ENCODE measurements at regions not wholly inside any gene's neighbourhood (a gene's known extent, or its start where the extent isn't known, plus 50 kb on each side); places are given as distances from the start of the nearest gene placed in this dataset.

DNA sequence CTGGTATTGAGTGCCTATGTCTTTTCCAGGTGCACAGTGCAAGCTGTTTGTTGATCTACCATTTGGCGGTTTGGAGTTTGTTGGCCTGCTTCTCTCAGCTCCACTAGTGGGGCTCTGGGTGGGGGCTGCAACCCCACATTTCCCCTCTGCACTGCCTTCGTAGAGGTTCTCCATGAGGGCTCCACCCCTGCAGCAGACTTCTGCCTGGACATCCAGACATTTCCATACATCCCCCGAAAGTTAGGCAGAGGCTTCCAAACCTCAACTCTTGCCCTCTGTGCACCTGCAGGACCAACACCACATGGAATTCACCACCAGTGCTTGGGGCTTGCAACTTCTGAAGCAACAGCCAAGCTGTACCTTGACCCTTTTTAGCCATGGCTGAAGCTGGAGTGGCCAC is 1024.1 kb downstream of the TMTC2 start:
- H3K27ac ChIP-seq (ENCODE audit: low read depth in 1 of 2, low read length in 2 of 2), result no peak overlapping the region
- H3K4me3 ChIP-seq (ENCODE audit: low read depth in 1 of 3, low read length in 3 of 3), result no peak overlapping the region
- H3K4me1 ChIP-seq (ENCODE audit: control insufficient read depth in 4 of 4, insufficient read depth in 4 of 4, low read length in 3 of 4), result no peaks in the 10 kb centered on the region
- no peaks in the 10 kb centered on the region for H3K36me3 ChIP-seq (ENCODE audit: control insufficient read depth in 4 of 4, insufficient read depth in 3 of 4, low read depth in 1 of 4, low read length in 3 of 4)
- 91% methylated on average over 3 of the region's 3 CpGs for WGBS
- peaks cover 0 to 8% (median 5%) of the 10 kb centered on the region in 4 donors for H3K9me3 ChIP-seq (ENCODE audit: control insufficient read depth in 4 of 4, low read length in 3 of 4)
- H3K27me3 ChIP-seq (ENCODE audit: control insufficient read depth in 4 of 4, insufficient read depth in 4 of 4, low read length in 3 of 4), result no peaks in the 10 kb centered on the region
- no peak overlapping the region for H3K9ac ChIP-seq (ENCODE audit: low read depth in 1 of 2, low read length in 2 of 2)
- no peak for TF ChIP-seq TAF1 (conservative IDR thresholded peaks at IDR 0.05)
- no peak for DNase-seq (ENCODE audit: low spot score)

DNA sequence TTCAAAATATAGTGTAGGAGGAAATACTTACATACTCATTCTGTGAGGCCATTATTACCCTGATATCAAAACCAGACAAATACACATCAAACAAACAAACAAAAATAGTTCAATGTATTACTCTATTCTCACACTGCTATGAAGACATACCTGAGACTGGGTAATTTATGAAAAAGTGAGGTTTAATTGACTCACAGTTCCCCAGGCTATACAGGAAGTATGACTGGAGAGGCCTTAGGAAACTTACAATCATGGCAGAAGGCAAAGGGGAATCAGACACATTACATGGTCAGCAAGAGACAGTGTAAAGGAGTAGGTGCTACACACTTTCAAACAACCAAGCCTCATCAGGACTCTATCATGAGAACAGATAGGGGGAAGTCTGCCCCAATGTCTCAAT is 1023.2 kb downstream of the TMTC2 start:
- H3K9me3 ChIP-seq (ENCODE audit: control insufficient read depth in 4 of 4, low read length in 3 of 4), result peaks cover 0 to 8% (median 5%) of the 10 kb centered on the region in 4 donors
- H3K4me1 ChIP-seq (ENCODE audit: control insufficient read depth in 4 of 4, insufficient read depth in 4 of 4, low read length in 3 of 4), result no peaks in the 10 kb centered on the region
- TF ChIP-seq YY1 (IDR thresholded peaks at IDR 0.05), result no peak
- TF ChIP-seq, protein P1, sequence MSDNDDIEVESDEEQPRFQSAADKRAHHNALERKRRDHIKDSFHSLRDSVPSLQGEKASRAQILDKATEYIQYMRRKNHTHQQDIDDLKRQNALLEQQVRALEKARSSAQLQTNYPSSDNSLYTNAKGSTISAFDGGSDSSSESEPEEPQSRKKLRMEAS (IDR thresholded peaks at IDR 0.05), result no peak
- TF ChIP-seq HNF4A (conservative IDR thresholded peaks at IDR 0.05), result no peak
- no peak for TF ChIP-seq EGR1 (IDR thresholded peaks at IDR 0.05; ENCODE audit: low read depth in 2 of 2)
- TF ChIP-seq, protein P2, sequence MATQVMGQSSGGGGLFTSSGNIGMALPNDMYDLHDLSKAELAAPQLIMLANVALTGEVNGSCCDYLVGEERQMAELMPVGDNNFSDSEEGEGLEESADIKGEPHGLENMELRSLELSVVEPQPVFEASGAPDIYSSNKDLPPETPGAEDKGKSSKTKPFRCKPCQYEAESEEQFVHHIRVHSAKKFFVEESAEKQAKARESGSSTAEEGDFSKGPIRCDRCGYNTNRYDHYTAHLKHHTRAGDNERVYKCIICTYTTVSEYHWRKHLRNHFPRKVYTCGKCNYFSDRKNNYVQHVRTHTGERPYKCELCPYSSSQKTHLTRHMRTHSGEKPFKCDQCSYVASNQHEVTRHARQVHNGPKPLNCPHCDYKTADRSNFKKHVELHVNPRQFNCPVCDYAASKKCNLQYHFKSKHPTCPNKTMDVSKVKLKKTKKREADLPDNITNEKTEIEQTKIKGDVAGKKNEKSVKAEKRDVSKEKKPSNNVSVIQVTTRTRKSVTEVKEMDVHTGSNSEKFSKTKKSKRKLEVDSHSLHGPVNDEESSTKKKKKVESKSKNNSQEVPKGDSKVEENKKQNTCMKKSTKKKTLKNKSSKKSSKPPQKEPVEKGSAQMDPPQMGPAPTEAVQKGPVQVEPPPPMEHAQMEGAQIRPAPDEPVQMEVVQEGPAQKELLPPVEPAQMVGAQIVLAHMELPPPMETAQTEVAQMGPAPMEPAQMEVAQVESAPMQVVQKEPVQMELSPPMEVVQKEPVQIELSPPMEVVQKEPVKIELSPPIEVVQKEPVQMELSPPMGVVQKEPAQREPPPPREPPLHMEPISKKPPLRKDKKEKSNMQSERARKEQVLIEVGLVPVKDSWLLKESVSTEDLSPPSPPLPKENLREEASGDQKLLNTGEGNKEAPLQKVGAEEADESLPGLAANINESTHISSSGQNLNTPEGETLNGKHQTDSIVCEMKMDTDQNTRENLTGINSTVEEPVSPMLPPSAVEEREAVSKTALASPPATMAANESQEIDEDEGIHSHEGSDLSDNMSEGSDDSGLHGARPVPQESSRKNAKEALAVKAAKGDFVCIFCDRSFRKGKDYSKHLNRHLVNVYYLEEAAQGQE (IDR thresholded peaks at IDR 0.05), result no peak
- no peak for TF ChIP-seq SP1 (IDR thresholded peaks at IDR 0.05)
- TF ChIP-seq, protein P3, sequence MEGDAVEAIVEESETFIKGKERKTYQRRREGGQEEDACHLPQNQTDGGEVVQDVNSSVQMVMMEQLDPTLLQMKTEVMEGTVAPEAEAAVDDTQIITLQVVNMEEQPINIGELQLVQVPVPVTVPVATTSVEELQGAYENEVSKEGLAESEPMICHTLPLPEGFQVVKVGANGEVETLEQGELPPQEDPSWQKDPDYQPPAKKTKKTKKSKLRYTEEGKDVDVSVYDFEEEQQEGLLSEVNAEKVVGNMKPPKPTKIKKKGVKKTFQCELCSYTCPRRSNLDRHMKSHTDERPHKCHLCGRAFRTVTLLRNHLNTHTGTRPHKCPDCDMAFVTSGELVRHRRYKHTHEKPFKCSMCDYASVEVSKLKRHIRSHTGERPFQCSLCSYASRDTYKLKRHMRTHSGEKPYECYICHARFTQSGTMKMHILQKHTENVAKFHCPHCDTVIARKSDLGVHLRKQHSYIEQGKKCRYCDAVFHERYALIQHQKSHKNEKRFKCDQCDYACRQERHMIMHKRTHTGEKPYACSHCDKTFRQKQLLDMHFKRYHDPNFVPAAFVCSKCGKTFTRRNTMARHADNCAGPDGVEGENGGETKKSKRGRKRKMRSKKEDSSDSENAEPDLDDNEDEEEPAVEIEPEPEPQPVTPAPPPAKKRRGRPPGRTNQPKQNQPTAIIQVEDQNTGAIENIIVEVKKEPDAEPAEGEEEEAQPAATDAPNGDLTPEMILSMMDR (IDR thresholded peaks at IDR 0.05; ENCODE audit: low read depth, low read length, missing input control), result no peak
- no peak for TF ChIP-seq TAF1 (conservative IDR thresholded peaks at IDR 0.05)
- TF ChIP-seq, protein P4, sequence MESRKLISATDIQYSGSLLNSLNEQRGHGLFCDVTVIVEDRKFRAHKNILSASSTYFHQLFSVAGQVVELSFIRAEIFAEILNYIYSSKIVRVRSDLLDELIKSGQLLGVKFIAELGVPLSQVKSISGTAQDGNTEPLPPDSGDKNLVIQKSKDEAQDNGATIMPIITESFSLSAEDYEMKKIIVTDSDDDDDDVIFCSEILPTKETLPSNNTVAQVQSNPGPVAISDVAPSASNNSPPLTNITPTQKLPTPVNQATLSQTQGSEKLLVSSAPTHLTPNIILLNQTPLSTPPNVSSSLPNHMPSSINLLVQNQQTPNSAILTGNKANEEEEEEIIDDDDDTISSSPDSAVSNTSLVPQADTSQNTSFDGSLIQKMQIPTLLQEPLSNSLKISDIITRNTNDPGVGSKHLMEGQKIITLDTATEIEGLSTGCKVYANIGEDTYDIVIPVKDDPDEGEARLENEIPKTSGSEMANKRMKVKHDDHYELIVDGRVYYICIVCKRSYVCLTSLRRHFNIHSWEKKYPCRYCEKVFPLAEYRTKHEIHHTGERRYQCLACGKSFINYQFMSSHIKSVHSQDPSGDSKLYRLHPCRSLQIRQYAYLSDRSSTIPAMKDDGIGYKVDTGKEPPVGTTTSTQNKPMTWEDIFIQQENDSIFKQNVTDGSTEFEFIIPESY (IDR thresholded peaks at IDR 0.05), result no peak
- TF ChIP-seq FOXA1 (IDR thresholded peaks at IDR 0.05), result no peak
- TF ChIP-seq HNF4G (IDR thresholded peaks at IDR 0.05), result no peak
- no peak for TF ChIP-seq RAD21 (IDR thresholded peaks at IDR 0.05)
- no peak for TF ChIP-seq JUND (IDR thresholded peaks at IDR 0.05)
- H3K36me3 ChIP-seq (ENCODE audit: control insufficient read depth in 4 of 4, insufficient read depth in 3 of 4, low read depth in 1 of 4, low read length in 3 of 4), result no peaks in the 10 kb centered on the region
- no peaks in the 10 kb centered on the region for H3K27me3 ChIP-seq (ENCODE audit: control insufficient read depth in 4 of 4, insufficient read depth in 4 of 4, low read length in 3 of 4)
- no peak for DNase-seq (ENCODE audit: low spot score)
- H3K4me3 ChIP-seq (ENCODE audit: low read depth in 1 of 3, low read length in 3 of 3), result no peak overlapping the region
- H3K27ac ChIP-seq (ENCODE audit: low read depth in 1 of 2, low read length in 2 of 2), result no peak overlapping the region
- no peak overlapping the region for H3K9ac ChIP-seq (ENCODE audit: low read depth in 1 of 2, low read length in 2 of 2)
